GM18868 (cell line): ENCODE measurements at regions not wholly inside any gene's neighbourhood (a gene's known extent, or its start where the extent isn't known, plus 50 kb on each side); places are given as distances from the start of the nearest gene placed in this dataset.
"Not testable (repeated sequence)": the region's sequence is repeated elsewhere in the genome, so short reads cannot be mapped to it uniquely, and the experiment has no call there.

Experiments
- ATAC-seq: cut with Tn5 transposase; IDR thresholded peaks from one replicate; pipeline ENCODE4 v1.9.1; 2021; ENCODE audit warnings: mild to moderate bottlenecking, moderate library complexity; ENCODE audit not compliant: unreplicated experiment

GRCh38 chr1:192418552-192419285, 101.9 kb downstream of the RGS21 start:
- no peak for ATAC-seq

GRCh38 chr1:192430644-192431043, 113.9 kb downstream of the RGS21 start:
- no peak for ATAC-seq

- ATAC-seq = no peak
Observed at GRCh38 chr1:192435704-192436103, 118.9 kb downstream of the RGS21 start.

- no peak for ATAC-seq
Observed at GRCh38 chr1:192436441-192437078, 119.8 kb downstream of the RGS21 start.

GRCh38 chr1:192438737-192439136, 121.9 kb downstream of the RGS21 start:
- ATAC-seq = no peak

- ATAC-seq = no peak
Observed at GRCh38 chr1:192439373-192440025, 122.7 kb downstream of the RGS21 start.

GRCh38 chr1:192441492-192441891, 124.7 kb downstream of the RGS21 start:
- no peak for ATAC-seq

GRCh38 chr1:192442736-192443135, 125.9 kb downstream of the RGS21 start:
- ATAC-seq = no peak

GRCh38 chr1:192443616-192444015, 126.8 kb downstream of the RGS21 start:
- ATAC-seq = no peak

GRCh38 chr1:192445241-192445640, 128.4 kb downstream of the RGS21 start:
- no peak for ATAC-seq

GRCh38 chr1:192445839-192446489, 129.2 kb downstream of the RGS21 start:
- ATAC-seq = peak; percentile 68

GRCh38 chr1:192448026-192448578, 127.5 kb upstream of the RGS1 start:
- ATAC-seq = no peak

- ATAC-seq = no peak
Observed at GRCh38 chr1:192453360-192453992, 122.1 kb upstream of the RGS1 start.

- no peak for ATAC-seq
Observed at GRCh38 chr1:192459467-192459866, 116.1 kb upstream of the RGS1 start.

GRCh38 chr1:192461684-192462083, 113.9 kb upstream of the RGS1 start:
- ATAC-seq = no peak

GRCh38 chr1:192462616-192463015, 113.0 kb upstream of the RGS1 start:
- ATAC-seq = no peak

GRCh38 chr1:192463661-192464060, 111.9 kb upstream of the RGS1 start:
- no peak for ATAC-seq

GRCh38 chr1:192465221-192465620, 110.4 kb upstream of the RGS1 start:
- ATAC-seq = not testable (repeated sequence)

GRCh38 chr1:192474080-192474683, 101.4 kb upstream of the RGS1 start:
- ATAC-seq = no peak

- ATAC-seq = no peak
Observed at GRCh38 chr1:192475329-192475728, 100.2 kb upstream of the RGS1 start.
